ENCODE measurements at regions not wholly inside any gene's neighbourhood (a gene's known extent, or its start where the extent isn't known, plus 50 kb on each side); places are given as distances from the start of the nearest gene placed in this dataset.
"Not testable (repeated sequence)": the region's sequence is repeated elsewhere in the genome, so short reads cannot be mapped to it uniquely, and the experiment has no call there.

DNA sequence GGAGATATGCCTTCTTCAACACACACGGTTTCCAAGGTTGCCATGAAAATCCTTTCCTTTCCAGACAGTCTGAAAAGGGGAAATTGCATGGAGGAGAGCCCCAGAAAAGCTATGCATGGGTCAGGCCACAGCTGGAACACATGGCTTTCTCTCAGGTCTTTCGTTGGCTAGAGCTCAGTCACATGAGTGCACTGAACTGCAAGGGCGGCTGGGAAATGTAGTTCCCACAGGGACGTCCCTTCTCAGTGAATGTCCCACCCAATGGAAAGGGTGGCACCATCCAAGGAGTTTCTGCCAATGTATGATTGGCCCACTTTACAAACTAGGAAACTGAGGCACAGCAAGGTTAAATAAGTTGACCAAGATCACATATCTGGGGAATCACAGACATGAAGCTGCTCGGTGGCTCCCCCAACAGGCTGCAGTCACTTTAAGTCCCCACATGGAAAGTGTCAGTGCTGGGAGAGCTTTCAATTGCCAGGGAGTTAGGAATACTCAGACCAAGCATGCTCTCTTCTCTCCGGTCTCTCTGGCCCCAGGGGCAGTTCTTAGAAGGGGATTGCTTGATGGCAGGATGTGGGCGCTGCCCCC, 571.3 kb downstream of the GLRX3 start:
- DNase-seq: no peak

GRCh38 chr10:130708465-130709070, 572.4 kb downstream of the GLRX3 start:
- no peak for DNase-seq

DNA sequence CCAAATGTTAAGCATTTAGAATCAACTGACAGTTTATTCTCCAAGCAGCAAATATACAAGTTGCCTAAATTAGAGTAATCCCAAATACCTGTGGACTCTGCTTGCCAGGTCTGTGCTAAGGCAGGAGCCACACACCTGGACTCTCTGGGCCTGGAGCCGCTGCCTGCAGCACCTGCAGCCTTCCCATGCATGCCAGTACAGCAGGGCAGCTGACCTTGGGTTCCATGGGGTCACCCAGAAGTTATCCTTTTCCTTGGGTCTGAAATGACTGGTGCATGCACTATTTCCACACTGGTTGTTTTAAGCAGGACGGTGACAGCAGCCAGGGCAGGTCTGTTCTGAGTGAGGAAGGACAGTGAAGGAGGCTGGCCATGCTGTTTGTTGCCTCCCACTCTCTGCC, 573.2 kb downstream of the GLRX3 start:
- no peak for DNase-seq

DNA sequence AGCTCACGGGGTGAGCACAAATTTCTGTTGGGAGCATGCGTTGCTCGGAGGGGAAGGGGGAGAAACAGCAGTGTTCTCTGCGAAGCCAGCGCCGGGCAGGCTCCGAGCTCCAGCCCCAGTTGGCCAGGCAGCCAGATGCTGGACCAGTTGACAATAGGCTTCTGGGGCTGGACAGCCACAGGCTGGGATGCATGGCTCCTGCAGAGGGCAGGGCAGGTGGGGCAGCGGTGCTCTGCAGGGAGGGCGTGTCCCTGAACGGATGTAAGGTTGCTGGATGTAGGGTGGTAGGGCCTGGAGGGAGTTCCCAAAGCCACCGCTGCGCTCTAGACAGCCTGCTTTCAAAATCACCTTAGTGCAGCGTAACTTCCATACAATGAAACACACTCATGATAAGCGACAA, 574.9 kb downstream of the GLRX3 start:
- no peak for DNase-seq

DNA sequence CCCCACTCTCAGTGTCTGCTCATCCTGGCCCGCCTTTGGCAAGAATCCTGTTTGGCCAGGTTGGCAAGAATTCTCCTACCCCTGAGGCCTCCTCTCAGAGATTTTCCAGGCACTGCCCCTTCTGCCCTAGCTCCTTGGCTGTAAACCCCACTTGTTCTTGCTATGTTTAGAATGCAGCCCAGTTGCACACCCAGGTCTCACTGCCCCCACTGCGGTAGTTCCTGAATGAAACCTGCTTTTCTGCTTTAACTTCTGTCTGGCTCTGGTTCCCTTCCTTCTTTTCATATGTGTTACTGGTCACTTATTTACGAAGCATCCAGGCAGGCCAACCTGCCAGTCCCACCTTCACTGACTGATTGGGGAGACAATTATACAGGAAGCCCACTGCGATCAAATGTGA, 576.9 kb downstream of the GLRX3 start:
- DNase-seq: no peak

- no peak for DNase-seq
These were observed 577.5 kb downstream of the GLRX3 start for GRCh38 chr10:130713731-130714130.

DNA sequence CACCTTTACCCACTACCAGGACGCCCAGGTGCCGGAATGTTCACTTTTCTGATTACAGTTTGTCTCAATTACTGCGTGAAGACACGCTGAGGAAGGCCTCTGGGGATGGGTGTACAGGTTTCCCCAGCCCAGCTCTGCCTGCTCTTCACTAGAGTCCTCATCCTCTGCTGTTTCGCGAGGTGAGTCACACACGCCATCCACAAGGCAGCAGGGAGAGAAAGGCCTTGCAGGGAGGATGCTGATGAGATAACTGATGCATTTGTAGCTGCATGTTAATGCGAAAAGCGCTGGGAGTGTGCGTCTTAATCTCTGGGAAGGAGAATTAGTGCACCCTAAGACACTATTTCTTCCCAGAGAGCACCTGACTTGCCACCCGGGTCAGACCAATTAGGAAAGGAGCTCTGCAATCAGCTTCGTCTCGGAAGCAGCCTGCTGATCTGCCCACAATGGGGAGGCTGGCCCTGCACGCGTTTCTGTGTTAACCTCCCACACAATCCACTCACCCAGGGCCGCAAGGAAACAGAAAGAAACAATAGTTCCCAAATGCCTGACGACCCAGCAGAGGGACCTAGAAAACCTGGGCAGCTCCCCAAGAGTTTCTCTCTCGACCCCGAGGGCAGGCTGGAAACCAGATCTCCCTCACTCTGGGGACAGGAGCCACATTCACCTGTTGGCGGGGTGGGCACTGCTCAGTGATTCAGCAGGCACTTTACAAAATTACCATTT, 578.7 kb downstream of the GLRX3 start:
- DNase-seq: no peak

- DNase-seq: no peak
These were observed 579.8 kb downstream of the GLRX3 start for GRCh38 chr10:130715686-130716670.

DNA sequence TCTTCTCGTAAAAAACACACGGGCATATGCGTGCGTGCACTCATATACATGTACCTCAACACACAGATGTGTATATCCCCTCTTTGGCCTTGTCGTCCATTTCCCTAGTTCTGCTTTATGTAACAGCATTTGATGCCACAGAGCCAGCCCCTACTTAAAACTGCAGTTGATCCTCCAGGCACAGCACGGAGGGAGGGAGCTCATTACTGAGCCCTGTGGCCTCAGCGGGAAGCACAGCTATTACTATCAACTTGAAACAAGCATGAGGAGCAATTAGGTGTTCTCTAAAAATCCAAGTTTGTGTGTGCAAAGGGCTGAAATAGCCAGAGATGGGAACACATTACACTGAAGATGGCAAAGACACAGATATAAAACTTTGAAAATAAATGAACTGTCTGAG, 580.9 kb downstream of the GLRX3 start:
- DNase-seq: no peak

- DNase-seq: not testable (repeated sequence)
These were observed 582.7 kb downstream of the GLRX3 start for GRCh38 chr10:130718744-130719447.

DNA sequence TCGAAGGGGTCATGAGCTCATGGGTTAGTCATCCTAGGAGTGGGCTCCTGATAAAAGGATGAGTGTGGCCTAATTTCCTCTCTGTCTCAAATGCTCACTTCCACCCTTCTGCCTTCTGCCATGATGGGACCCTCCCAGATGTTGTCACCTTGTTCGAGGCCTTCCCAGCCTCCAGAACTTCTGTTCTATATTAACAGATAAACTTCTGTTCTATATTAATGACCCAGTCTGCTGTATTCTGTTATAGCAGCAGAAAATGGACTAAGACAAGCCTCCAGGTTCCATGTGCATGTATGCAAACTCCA, 583.2 kb downstream of the GLRX3 start:
- no peak for DNase-seq

- DNase-seq: no peak
These were observed 584.0 kb downstream of the GLRX3 start for GRCh38 chr10:130720235-130720634.

DNA sequence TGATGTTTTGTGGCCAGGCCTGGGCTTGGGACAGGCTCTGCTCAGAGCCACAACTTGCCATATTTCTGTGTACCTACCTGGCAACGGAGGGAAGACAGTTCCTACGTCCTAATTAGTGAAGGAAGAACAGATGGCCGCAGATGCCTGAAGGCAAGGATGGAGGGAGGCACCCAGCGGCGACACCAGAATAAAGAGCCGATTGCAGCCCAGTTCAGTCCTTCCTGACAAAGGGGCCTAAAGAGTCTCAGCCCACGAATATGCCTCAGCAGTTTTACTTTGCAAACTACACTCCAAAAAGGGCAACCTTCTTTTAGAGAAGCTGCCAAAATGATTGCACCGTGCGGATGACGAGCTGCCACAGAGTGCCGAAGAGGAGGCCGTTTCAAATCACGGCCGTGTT, 585.8 kb downstream of the GLRX3 start:
- no peak for DNase-seq

GRCh38 chr10:130723704-130724103, 587.5 kb downstream of the GLRX3 start:
- DNase-seq: no peak

DNA sequence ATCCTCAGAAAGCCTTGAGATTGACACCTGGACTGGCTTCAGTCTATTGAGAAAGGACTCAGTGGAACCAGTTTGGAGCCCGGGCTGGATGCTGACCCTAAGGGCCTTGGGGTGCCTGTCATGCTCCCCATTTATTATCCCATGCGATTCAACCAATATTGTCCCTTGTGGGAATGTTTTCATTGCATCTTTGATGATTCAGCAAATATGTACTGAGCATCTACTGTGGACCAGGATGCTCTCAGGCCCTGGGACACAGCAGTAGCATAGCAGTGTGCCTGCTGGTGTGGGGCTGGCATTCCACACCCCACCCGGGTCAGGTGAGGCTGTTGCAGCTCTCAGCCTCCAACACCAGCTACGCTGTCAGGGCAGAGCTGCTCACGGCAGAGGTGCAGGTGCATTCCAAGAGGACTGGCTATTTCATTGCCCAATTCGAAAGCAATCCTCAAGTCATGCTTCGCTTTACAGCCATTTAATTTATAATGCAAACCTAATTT, 586.0 kb downstream of the TCERG1L start:
- no peak for DNase-seq

- no peak for DNase-seq
These were observed 584.4 kb downstream of the TCERG1L start for GRCh38 chr10:130726996-130727725.

DNA sequence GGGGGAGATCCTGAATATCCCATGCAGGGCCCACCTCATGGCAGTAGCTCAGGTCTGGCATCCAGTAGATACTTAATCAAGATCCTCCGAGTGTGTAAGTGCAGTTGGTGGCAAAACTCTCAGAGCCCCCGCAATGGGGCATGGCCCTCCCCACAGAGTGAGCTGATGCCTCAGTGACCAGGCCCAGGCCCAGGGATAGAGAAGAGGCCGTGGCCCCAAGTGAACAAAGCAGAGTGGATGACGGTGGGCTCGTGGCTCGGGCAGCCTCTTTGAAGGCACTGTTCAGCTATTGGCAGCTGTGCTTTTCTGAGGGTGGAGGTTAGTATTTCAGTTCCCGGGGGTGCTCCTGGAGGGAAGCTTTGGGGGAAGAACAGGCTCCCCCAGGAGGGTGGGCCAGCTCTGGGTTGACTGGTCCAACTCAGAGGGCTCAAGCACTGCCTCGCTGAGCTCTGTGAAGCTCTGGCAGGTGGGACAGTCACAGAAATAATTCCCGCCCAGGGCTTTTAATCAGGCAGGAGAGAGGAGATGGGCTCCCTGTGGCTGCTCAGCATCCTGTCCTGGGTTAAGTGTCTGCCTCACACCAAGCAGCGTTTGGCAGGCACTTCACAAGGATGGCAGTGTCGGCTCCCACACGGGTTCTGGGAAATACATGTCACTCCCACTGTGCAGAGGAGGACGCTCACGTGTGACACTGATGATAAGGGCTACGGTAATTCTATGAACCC, 583.6 kb downstream of the TCERG1L start:
- DNase-seq: no peak

DNA sequence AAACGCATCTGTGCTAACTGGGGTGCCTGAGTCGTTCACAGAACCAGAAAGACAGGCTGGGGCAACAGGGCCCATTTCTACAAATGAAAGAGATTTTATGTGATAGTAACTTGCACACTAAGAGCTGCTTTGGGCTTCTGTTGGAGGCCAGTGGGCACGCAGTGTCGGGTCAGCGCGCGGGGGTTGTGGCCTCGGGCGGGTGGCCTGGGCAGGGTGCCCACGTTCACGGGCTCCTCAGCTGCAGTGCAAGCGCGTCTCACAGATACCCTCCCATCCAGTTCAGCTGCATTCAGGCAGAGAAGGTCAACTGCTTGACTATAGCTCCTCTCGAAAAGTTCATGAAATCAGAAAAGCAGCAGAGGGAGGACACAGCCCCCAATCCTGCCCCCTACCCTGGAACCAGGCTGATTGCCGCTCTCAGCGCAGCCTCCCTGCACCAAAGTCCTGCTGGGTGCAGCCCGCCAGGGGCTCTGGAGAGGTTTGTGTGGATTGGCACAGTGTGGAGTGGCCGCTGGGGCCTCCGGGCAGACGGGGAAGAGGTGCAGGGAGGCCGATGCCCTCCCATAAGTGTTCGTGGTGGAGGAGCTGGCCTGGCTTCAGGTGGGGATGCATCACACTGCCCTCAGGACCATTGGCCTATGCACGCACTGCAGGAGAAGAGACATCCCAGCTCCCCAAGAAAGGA, 582.8 kb downstream of the TCERG1L start:
- no peak for DNase-seq

DNA sequence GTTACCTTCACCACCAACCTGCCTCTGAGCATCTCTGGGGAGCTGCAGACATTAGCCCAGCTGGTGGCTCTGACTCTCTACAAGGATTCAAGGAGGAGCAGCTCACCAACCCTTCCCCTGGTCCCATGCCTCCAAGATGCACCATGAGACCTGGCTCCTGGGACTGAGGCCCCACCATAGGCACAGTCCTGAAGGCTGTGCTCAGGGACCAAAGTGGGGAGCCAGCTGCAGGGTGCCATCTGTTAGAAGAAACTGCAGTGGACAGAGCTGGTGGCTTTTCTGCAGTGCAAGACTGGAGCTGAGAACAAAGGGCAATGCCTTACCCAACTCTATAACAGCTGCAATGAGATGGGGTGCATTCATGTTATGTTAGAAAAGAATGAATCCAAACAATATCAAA, 581.6 kb downstream of the TCERG1L start:
- no peak for DNase-seq

DNA sequence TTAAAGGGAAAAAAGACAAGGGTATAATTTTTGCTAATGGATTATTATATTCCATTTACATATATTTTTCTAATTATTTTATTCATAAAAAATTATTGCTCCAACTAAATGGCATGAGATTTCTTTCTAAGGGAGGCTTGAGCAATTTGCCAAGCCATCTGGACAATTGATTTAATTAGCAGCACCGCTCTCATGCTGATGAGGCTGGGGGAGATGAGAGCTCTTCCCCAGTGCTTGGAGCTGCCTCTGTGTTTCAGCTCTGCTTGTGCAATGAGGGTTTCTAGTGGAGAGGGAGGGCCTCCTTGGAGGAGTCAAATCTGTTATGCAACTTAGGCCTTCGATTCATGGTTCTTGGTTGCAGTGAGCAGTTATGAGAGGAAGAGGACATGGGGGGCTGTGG, 574.3 kb downstream of the TCERG1L start:
- no peak for DNase-seq

GRCh38 chr10:130737621-130738020, 573.9 kb downstream of the TCERG1L start:
- DNase-seq: no peak

Data from SHP77 (cell line).